ENCODE measurements at regions not wholly inside any gene's neighbourhood (a gene's known extent, or its start where the extent isn't known, plus 50 kb on each side); places are given as distances from the start of the nearest gene placed in this dataset.

- TF ChIP-seq CTCF (IDR thresholded peaks at IDR 0.05) (no peak), POLR2AphosphoS5 (IDR thresholded peaks at IDR 0.05) (no peak), POLR2A (IDR thresholded peaks at IDR 0.05) (no peak)
Observed at GRCh38 chr18:11260961-11261461, 111.6 kb upstream of the PIEZO2 start.
